IMR-90 (cell line): ENCODE measurements at regions not wholly inside any gene's neighbourhood (a gene's known extent, or its start where the extent isn't known, plus 50 kb on each side); places are given as distances from the start of the nearest gene placed in this dataset.

ENCODE experiments used
- ATAC-seq: fragments of 200-7000 bp; cut with Tn5 transposase; 2 replicates; pipeline ENCODE4 v1.9.1; 2020; ENCODE audit warnings: low read depth, mild to moderate bottlenecking, moderate library complexity
- BruUV-seq: library from RNA; stranded (reverse); fragments of 400-500 nt; replicated peaks from 2 replicates; lab custom pipeline; 2021; lab: Mats Ljungman, UMichigan
- CTCF ChIA-PET: fragments of 300-600 bp; formaldehyde crosslinking; extraction: SDS; loops from one replicate; lab custom pipeline; 2021; ENCODE audit warnings: antibody characterized with exemption; lab: Yijun Ruan, JAX
- POLR2A ChIA-PET: fragments of 300-600 bp; sonication (Branson Sonifier 250); formaldehyde crosslinking; loops from one replicate; lab custom pipeline; 2022; ENCODE audit warnings: antibody characterized with exemption; ENCODE audit not compliant: unreplicated experiment; lab: Charles Lee
- DNase-seq: peaks from one replicate; pipeline ENCODE4 v3.0.0; 2013
- H2AFZ ChIP-seq: replicated peaks from 2 replicates; pipeline ENCODE3; 2013; ENCODE audit warnings: low read length, mild to moderate bottlenecking; ENCODE audit not compliant: poor library complexity
- H2AK5ac ChIP-seq: 2 replicates; pipeline ENCODE4 v1.6.1; 2013; ENCODE audit warnings: low read depth, low read length, inconsistent platforms
- H2AK9ac ChIP-seq: replicated peaks from 2 replicates; pipeline ENCODE3; 2013; ENCODE audit warnings: mild to moderate bottlenecking, low read depth, low read length, moderate library complexity; ENCODE audit not compliant: poor library complexity
- H2BK120ac ChIP-seq: 2 replicates; pipeline ENCODE4 v1.6.1; 2013; ENCODE audit warnings: low read depth, low read length, inconsistent platforms
- H2BK15ac ChIP-seq: 3 replicates; pipeline ENCODE4 v1.6.1; 2013; ENCODE audit warnings: low read depth, low read length, inconsistent platforms
- H2BK20ac ChIP-seq: 2 replicates; pipeline ENCODE4 v1.6.1; 2013; ENCODE audit warnings: low read depth, mild to moderate bottlenecking, inconsistent platforms, low read length, moderate library complexity
- H2BK5ac ChIP-seq: 2 replicates; pipeline ENCODE4 v1.6.1; 2013; ENCODE audit warnings: mild to moderate bottlenecking, low read depth, low read length, inconsistent platforms; ENCODE audit not compliant: poor library complexity, severe bottlenecking
- H3K14ac ChIP-seq: replicated peaks from 2 replicates; pipeline ENCODE4 v1.6.1; 2013; ENCODE audit warnings: low read depth, low read length, inconsistent platforms
- H3K18ac ChIP-seq: 2 replicates; pipeline ENCODE4 v1.6.1; 2013; ENCODE audit warnings: low read depth, low read length, control low read depth
- H3K23ac ChIP-seq: 2 replicates; pipeline ENCODE4 v1.6.1; 2013; ENCODE audit warnings: low read depth, low read length, inconsistent platforms
- H3K27ac ChIP-seq: 2 replicates; pipeline ENCODE4 v1.5.1; 2013; ENCODE audit warnings: mild to moderate bottlenecking, control low read depth, low read length; ENCODE audit not compliant: insufficient read depth
- H3K27me3 ChIP-seq: 2 replicates; pipeline ENCODE4 v1.6.1; 2013; ENCODE audit warnings: low read length; ENCODE audit not compliant: control insufficient read depth, insufficient read depth
- H3K36me3 ChIP-seq: 2 replicates; pipeline ENCODE4 v1.6.1; 2013; ENCODE audit warnings: low read length, mixed read lengths; ENCODE audit not compliant: control insufficient read depth, insufficient read depth
- H3K4ac ChIP-seq: 2 replicates; pipeline ENCODE4 v1.6.1; 2013; ENCODE audit warnings: low read depth, low read length, inconsistent platforms
- H3K4me1 ChIP-seq: 2 replicates; pipeline ENCODE4 v1.6.1; 2013; ENCODE audit warnings: low read length, mixed read lengths; ENCODE audit not compliant: control insufficient read depth, insufficient read depth
- H3K4me2 ChIP-seq: 2 replicates; pipeline ENCODE4 v1.6.1; 2013; ENCODE audit warnings: low read depth, mild to moderate bottlenecking, control low read depth, low read length, moderate library complexity
- H3K4me3 ChIP-seq: 2 replicates; pipeline ENCODE4 v1.5.1; 2013; ENCODE audit warnings: low read depth, mild to moderate bottlenecking, control low read depth, low read length, moderate library complexity; ENCODE audit not compliant: insufficient read depth
- H3K56ac ChIP-seq: 2 replicates; pipeline ENCODE4 v1.6.1; 2013; ENCODE audit warnings: low read length, inconsistent platforms; ENCODE audit not compliant: insufficient read depth; ENCODE audit errors: extremely low read depth
- H3K79me1 ChIP-seq, 2 experiments: 2 replicates each; pipeline ENCODE4 v1.6.1; 2013; ENCODE audit warnings: low read length in 2 of 2, inconsistent platforms in 1 of 2, low read depth in 1 of 2
- H3K9ac ChIP-seq: 2 replicates; pipeline ENCODE4 v1.6.1; 2013; ENCODE audit warnings: low read depth, low read length, control low read depth
- H3K9me1 ChIP-seq: 2 replicates; pipeline ENCODE4 v1.6.1; 2013; ENCODE audit warnings: low read length, inconsistent platforms; ENCODE audit not compliant: insufficient read depth
- H3K9me3 ChIP-seq: 2 replicates; pipeline ENCODE4 v1.6.1; 2013; ENCODE audit warnings: low read length; ENCODE audit not compliant: control insufficient read depth, insufficient read depth
- H4K20me1 ChIP-seq: 2 replicates; pipeline ENCODE4 v1.6.1; 2013; ENCODE audit warnings: low read length, inconsistent platforms; ENCODE audit not compliant: insufficient read depth
- H4K5ac ChIP-seq: 2 replicates; pipeline ENCODE4 v1.6.1; 2013; ENCODE audit warnings: mild to moderate bottlenecking, low read depth, low read length, control low read depth
- H4K8ac ChIP-seq, 2 experiments: 2 replicates each; pipeline ENCODE4 v1.6.1; 2013; ENCODE audit warnings: low read depth in 2 of 2, low read length in 2 of 2, control low read depth in 1 of 2, inconsistent platforms in 1 of 2
- H4K91ac ChIP-seq: 2 replicates; pipeline ENCODE4 v1.6.1; 2013; ENCODE audit warnings: low read depth, low read length, inconsistent platforms; ENCODE audit not compliant: insufficient read depth
- BHLHE40 ChIP-seq: fragments of 150-350 bp; IDR thresholded peaks from 2 replicates; pipeline ENCODE4 v1.6.1; 2016; ENCODE audit warnings: mild to moderate bottlenecking, low read depth, low read length
- CHD1 ChIP-seq: IDR thresholded peaks from 2 replicates; pipeline ENCODE4 v1.6.1; 2012; ENCODE audit warnings: low read depth, low read length, improper control_type of control experiment
- FOS ChIP-seq: fragments of 150-350 bp; IDR thresholded peaks from 2 replicates; pipeline ENCODE4 v1.6.1; 2016; ENCODE audit warnings: low read depth, low read length
- MAFK ChIP-seq: IDR thresholded peaks from 2 replicates; pipeline ENCODE4 v1.6.1; 2012; ENCODE audit warnings: low read depth, low read length, improper control_type of control experiment
- MAZ ChIP-seq: IDR thresholded peaks from 2 replicates; pipeline ENCODE4 v1.6.1; 2012; ENCODE audit warnings: low read depth, mild to moderate bottlenecking, low read length, improper control_type of control experiment, moderate library complexity, borderline replicate concordance
- NFE2L2 ChIP-seq: fragments of 150-350 bp; IDR thresholded peaks from 2 replicates; pipeline ENCODE4 v1.6.1; 2016; ENCODE audit warnings: low read depth, mild to moderate bottlenecking, low read length
- POLR2A ChIP-seq: IDR thresholded peaks from 2 replicates; pipeline ENCODE4 v1.6.1; 2012; ENCODE audit warnings: mild to moderate bottlenecking, low read depth, low read length
- RFX5 ChIP-seq: IDR thresholded peaks from 2 replicates; pipeline ENCODE4 v1.8.0; 2012; ENCODE audit warnings: low read depth, mild to moderate bottlenecking, low read length, moderate library complexity
- SMC3 ChIP-seq: fragments of 150-350 bp; IDR thresholded peaks from 2 replicates; pipeline ENCODE4 v1.6.1; 2016; ENCODE audit warnings: low read depth, mild to moderate bottlenecking, antibody characterized with exemption, low read length, moderate library complexity
- WGBS, 2 experiments: methylation state at CpG; one replicate each; pipeline versions ENCODE4 v1.1.5 to v1.1.7; 2013; ENCODE audit warnings: missing lambda C conversion rate in 2 of 2; ENCODE audit not compliant: insufficient read length in 1 of 2; ENCODE audit errors: extremely low coverage in 2 of 2; 5-methylcytosine and 5-hydroxymethylcytosine counted together
- dilution Hi-C: fragments of 300-500 bp; cut with HindIII; formaldehyde crosslinking; loops from one replicate; pipeline ENCODE4 v1.14.3; 2018; ENCODE audit warnings: low sequenced_read_pairs; ENCODE audit not compliant: unreplicated experiment
- in situ Hi-C: fragments of 300-500 bp; cut with MboI; formaldehyde crosslinking; loops from 3 replicates; pipeline ENCODE4 v1.14.3; 2019; ENCODE audit warnings: low sequenced_read_pairs, inconsistent platforms, mixed read lengths
- intact Hi-C: fragments of 100-400 bp; cut with micrococcal nuclease; formaldehyde crosslinking; loops from 2 replicates; pipeline ENCODE4 v1.10.0; 2022
- TF ChIP-seq, protein P1 (sequence below): conservative IDR thresholded peaks from 2 replicates; pipeline ENCODE4 v1.5.1; 2012; ENCODE audit warnings: mild to moderate bottlenecking, low read depth, low read length, improper control_type of control experiment
- TF ChIP-seq, protein P2 (sequence below): fragments of 150-350 bp; IDR thresholded peaks from 2 replicates; pipeline ENCODE4 v1.6.1; 2016; ENCODE audit warnings: low read depth, mild to moderate bottlenecking, low read length, moderate library complexity, borderline replicate concordance

- BruUV-seq, result no TSS peak
- intact Hi-C loops (no loop called here), dilution Hi-C loops (no loop called here), in situ Hi-C loops (no loop called here)
- Histone ChIP-seq H3K18ac (no peak overlapping the region), H4K20me1 (no peaks in the 10 kb centered on the region), H3K4me2 (no peak overlapping the region), H2BK15ac (no peak overlapping the region), H2AFZ (no peak overlapping the region), H4K91ac (no peak overlapping the region), H3K23ac (no peak overlapping the region), H2BK5ac (no peak overlapping the region), H2AK9ac (no peak overlapping the region), H3K27ac (no peak overlapping the region), H3K4ac (no peak overlapping the region), H3K4me1 (no peaks in the 10 kb centered on the region), H3K14ac (no peak overlapping the region), H3K4me3 (no peak overlapping the region), H2AK5ac (no peak overlapping the region), H3K79me1 (no peaks in the 10 kb centered on the region), H2BK120ac (no peak overlapping the region), H4K8ac (no peak overlapping the region), H3K9me3 (no peaks in the 10 kb centered on the region), H3K56ac (no peak overlapping the region), H2BK20ac (no peak overlapping the region), H4K5ac (no peak overlapping the region), H3K27me3 (no peaks in the 10 kb centered on the region), H3K9ac (no peak overlapping the region), H3K9me1 (no peaks in the 10 kb centered on the region), H3K36me3 (no peaks in the 10 kb centered on the region)
- WGBS, 2 experiments, result no CpG with 5 or more reads among the region's 1 CpG
- POLR2A ChIA-PET, result no interaction called here
- ATAC-seq (no peak), DNase-seq (no peak)
- CTCF ChIA-PET, result no interaction called here
- TF ChIP-seq FOS (no peak), POLR2A (no peak), NFE2L2 (no peak), RFX5 (no peak), BHLHE40 (no peak), CHD1 (no peak), MAFK (no peak), MAZ (no peak), SMC3 (no peak)
- TF ChIP-seq, protein P1, sequence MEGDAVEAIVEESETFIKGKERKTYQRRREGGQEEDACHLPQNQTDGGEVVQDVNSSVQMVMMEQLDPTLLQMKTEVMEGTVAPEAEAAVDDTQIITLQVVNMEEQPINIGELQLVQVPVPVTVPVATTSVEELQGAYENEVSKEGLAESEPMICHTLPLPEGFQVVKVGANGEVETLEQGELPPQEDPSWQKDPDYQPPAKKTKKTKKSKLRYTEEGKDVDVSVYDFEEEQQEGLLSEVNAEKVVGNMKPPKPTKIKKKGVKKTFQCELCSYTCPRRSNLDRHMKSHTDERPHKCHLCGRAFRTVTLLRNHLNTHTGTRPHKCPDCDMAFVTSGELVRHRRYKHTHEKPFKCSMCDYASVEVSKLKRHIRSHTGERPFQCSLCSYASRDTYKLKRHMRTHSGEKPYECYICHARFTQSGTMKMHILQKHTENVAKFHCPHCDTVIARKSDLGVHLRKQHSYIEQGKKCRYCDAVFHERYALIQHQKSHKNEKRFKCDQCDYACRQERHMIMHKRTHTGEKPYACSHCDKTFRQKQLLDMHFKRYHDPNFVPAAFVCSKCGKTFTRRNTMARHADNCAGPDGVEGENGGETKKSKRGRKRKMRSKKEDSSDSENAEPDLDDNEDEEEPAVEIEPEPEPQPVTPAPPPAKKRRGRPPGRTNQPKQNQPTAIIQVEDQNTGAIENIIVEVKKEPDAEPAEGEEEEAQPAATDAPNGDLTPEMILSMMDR, result no peak
- TF ChIP-seq, protein P2, sequence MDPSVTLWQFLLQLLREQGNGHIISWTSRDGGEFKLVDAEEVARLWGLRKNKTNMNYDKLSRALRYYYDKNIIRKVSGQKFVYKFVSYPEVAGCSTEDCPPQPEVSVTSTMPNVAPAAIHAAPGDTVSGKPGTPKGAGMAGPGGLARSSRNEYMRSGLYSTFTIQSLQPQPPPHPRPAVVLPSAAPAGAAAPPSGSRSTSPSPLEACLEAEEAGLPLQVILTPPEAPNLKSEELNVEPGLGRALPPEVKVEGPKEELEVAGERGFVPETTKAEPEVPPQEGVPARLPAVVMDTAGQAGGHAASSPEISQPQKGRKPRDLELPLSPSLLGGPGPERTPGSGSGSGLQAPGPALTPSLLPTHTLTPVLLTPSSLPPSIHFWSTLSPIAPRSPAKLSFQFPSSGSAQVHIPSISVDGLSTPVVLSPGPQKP, result no peak
Observed at GRCh38 chr4:135429528-135429927, 1227.9 kb upstream of the PABPC4L start.
